Duodenal mucosa (tissue), 2 donors: ENCODE measurements at regions not wholly inside any gene's neighbourhood (a gene's known extent, or its start where the extent isn't known, plus 50 kb on each side); places are given as distances from the start of the nearest gene placed in this dataset.
"Not testable (repeated sequence)": the region's sequence is repeated elsewhere in the genome, so short reads cannot be mapped to it uniquely, and the experiment has no call there.

ENCODE experiments used
- H3K27ac ChIP-seq: one replicate; pipeline ENCODE4 v1.7.0; 2013; ENCODE audit warnings: low read depth, low read length
- H3K27me3 ChIP-seq, 2 donors: one replicate each; pipeline ENCODE4 v1.7.0; 2013; ENCODE audit warnings: low read length in 2 of 2, control low read depth in 1 of 2; ENCODE audit not compliant: insufficient read depth in 2 of 2, control insufficient read depth in 1 of 2
- H3K36me3 ChIP-seq, 2 donors: one replicate each; pipeline ENCODE4 v1.7.0; 2013; ENCODE audit warnings: low read length in 2 of 2, control low read depth in 1 of 2; ENCODE audit not compliant: insufficient read depth in 2 of 2, control insufficient read depth in 1 of 2
- H3K4me1 ChIP-seq, 2 donors: one replicate each; pipeline ENCODE4 v1.7.0; 2013; ENCODE audit warnings: low read length in 2 of 2, control low read depth in 1 of 2; ENCODE audit not compliant: insufficient read depth in 2 of 2, control insufficient read depth in 1 of 2
- H3K4me3 ChIP-seq, 2 donors: one replicate each; pipeline ENCODE4 v1.7.0; 2013; ENCODE audit warnings: low read length in 2 of 2, low read depth in 1 of 2
- H3K9ac ChIP-seq, 2 donors: one replicate each; pipeline ENCODE4 v1.7.0; 2013; ENCODE audit warnings: low read length in 2 of 2, low read depth in 1 of 2
- H3K9me3 ChIP-seq, 2 donors: one replicate each; pipeline ENCODE4 v1.7.0; 2013; ENCODE audit warnings: low read length in 2 of 2, control low read depth in 1 of 2; ENCODE audit not compliant: control insufficient read depth in 1 of 2

DNA sequence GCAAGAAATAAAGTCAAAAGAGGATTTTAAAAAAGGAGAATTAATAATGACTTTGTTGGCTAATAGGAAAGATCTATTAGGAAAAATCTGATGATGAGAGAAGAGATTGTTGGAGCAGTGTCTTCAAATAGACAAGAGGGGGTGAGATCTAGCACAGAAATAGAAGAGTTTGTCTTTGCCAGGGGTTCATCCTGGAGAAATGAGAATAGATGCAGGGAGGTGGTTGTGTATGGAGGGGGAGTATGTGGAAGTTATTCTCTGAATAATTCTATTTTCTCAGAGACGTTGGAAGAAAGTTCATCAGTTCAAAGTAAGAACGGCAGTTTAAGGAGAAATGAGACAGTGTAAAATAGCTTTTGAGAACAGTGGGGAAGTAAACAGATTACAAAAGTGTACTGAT is 161.3 kb downstream of the TM2D1 start:
- Histone ChIP-seq H3K4me3 (no peak overlapping the region), H3K4me1 (no peaks in the 10 kb centered on the region), H3K36me3 (no peaks in the 10 kb centered on the region), H3K27ac (no peak overlapping the region), H3K27me3 (no peaks in the 10 kb centered on the region), H3K9me3 (peaks cover 16 to 17% of the 10 kb centered on the region in 2 donors), H3K9ac (no peak overlapping the region)

DNA sequence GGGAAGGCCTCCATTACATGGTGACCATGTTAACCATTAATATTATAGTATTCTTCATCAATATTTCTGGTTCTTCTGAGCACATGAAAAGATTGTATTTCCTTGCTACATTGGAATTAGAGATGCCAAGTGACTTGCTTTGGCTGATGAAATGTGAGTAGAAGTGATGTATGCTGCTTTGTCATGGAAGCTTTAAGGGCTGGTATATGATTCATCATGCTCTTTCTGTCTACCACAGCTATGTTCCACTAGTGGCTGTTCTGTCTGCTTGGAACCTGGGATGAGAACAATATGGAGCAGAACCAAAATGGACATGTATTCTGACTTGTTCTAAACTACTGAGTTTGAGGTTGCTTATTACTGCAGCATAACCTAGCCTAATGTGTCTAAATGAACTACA is 163.3 kb downstream of the TM2D1 start:
- H3K27ac ChIP-seq, result no peak overlapping the region
- no peaks in the 10 kb centered on the region for H3K27me3 ChIP-seq
- no peaks in the 10 kb centered on the region for H3K36me3 ChIP-seq
- H3K9ac ChIP-seq, result no peak overlapping the region
- H3K4me1 ChIP-seq, result no peaks in the 10 kb centered on the region
- peaks cover 14 to 16% of the 10 kb centered on the region in 2 donors for H3K9me3 ChIP-seq
- H3K4me3 ChIP-seq, result no peak overlapping the region

DNA sequence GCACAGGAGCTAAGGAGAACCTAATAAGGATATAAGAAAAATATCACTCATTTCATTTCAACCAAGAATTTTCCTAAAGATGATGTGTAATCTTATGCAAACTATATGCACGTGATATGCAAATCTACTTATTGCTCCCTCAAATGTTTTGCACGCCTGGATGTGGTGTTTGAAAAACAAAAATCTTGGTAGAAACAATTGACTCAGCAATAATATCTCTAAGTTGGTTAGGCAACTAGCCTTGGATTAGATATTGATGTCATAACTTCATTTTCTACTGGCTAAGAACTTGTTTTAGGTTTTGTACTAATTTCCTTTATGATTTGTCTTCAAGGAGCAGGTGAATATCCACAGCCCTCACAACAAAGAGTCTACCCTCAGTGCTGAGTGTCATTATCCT is 164.6 kb downstream of the TM2D1 start:
- no peaks in the 10 kb centered on the region for H3K4me1 ChIP-seq
- H3K27me3 ChIP-seq, result no peaks in the 10 kb centered on the region
- H3K9ac ChIP-seq, result no peak overlapping the region
- no peak overlapping the region for H3K27ac ChIP-seq
- H3K4me3 ChIP-seq, result no peak overlapping the region
- no peaks in the 10 kb centered on the region for H3K36me3 ChIP-seq
- H3K9me3 ChIP-seq, result peaks cover 8 to 14% of the 10 kb centered on the region in 2 donors

DNA sequence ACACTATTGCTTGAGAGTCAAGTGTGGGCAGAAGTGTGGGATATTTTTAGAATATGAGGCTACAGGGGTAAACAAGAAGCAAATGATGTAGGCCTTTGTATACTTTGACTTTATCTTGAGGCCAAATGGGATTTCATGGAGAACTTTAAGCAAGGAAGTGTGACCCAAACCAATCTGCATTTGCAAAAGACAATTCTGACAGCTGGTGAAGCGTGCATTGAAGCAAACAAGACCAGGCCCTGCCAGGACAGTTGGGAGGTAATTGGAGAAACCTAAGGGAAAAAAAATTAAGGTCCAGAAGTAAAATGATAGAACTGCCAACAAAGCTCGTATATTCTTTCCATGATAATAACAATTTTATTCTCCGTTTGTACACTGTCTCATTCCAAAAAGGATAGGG is 168.3 kb downstream of the TM2D1 start:
- no peak overlapping the region for H3K9ac ChIP-seq
- peaks cover 5 to 10% of the 10 kb centered on the region in 2 donors for H3K9me3 ChIP-seq
- no peaks in the 10 kb centered on the region for H3K4me1 ChIP-seq
- H3K27me3 ChIP-seq, result no peaks in the 10 kb centered on the region
- H3K4me3 ChIP-seq, result no peak overlapping the region
- H3K36me3 ChIP-seq, result no peaks in the 10 kb centered on the region
- no peak overlapping the region for H3K27ac ChIP-seq

DNA sequence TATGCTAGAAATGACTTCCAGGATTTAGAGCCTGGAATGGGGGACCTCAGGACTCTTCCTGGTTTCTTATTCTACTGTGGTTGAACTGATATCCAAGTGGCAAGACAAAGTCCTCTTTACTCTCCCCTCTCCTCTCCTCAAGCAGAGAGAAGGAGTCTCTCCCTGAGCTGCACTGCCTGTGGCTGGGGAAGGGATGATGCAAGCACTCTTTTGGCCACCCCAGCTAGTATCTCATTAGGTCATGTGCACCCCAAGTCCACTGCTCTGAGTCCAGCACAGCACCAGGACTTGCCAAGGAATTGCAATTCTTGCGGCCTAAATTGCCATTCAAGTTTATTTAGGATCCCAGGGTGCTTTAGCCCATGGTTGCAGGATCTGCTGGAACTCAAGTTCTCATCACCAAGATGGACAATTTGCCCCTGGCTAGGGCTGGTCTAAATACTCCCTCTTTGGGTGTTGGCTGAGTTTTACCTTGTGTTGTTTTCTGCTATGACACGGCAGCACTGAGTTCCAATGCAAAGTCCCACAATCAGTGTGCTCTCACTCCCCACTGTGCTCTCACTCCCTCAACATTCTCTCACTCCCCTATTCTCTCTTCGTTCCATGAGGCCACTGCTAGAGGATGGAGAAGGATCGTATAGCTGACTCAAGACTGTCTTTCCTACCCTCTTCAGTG is 172.2 kb downstream of the TM2D1 start:
- no peaks in the 10 kb centered on the region for H3K27me3 ChIP-seq
- no peaks in the 10 kb centered on the region for H3K4me1 ChIP-seq
- no peak overlapping the region for H3K27ac ChIP-seq
- H3K9ac ChIP-seq, result no peak overlapping the region
- H3K4me3 ChIP-seq, result no peak overlapping the region
- peaks cover 5 to 10% of the 10 kb centered on the region in 2 donors for H3K9me3 ChIP-seq
- H3K36me3 ChIP-seq, result no peaks in the 10 kb centered on the region

DNA sequence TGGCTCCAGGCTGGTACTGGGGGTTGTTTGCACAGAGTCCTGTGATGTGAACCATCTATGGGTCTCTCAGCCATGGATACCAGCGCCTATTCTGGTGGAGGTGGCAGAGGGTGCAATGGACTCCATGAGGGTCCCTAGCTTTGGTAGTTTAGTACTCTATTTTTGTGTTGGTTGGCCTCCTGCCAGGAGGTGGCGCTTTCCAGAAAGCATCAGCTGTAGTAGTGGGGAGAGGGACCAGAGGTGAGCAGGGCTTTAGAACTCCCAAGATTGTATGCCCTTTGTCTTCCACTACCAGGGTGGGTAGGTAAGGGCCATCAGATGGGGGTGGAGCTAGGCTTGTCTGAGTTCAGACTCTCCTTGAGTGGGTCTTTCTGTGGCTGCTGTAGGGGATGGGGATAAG is 177.6 kb downstream of the TM2D1 start:
- H3K27ac ChIP-seq, H3K36me3 ChIP-seq, H3K4me1 ChIP-seq, H3K9ac ChIP-seq, H3K27me3 ChIP-seq, H3K9me3 ChIP-seq, H3K4me3 ChIP-seq: not testable (repeated sequence)

DNA sequence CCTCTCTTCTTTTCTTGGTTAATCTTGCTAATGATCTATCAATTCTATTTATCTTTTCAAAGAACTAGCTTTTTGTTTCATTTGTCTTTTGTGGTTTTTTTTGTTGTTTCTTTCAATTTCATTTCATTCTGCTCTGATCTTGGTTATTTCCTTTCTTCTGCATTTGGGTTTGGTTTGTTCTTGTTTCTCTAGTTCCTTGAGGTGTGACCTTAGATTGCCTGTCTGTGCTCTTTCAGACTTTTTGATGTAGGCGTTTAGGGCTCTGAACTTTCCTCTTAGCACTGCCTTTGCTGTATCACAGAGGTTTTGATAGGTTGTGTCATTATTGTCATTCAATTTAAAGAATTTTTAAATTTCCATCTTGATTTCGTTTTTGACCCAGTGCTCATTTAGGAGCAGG is 180.1 kb downstream of the TM2D1 start:
- not testable (repeated sequence) for H3K27me3 ChIP-seq, H3K4me1 ChIP-seq, H3K9me3 ChIP-seq, H3K36me3 ChIP-seq, H3K9ac ChIP-seq, H3K4me3 ChIP-seq, H3K27ac ChIP-seq

DNA sequence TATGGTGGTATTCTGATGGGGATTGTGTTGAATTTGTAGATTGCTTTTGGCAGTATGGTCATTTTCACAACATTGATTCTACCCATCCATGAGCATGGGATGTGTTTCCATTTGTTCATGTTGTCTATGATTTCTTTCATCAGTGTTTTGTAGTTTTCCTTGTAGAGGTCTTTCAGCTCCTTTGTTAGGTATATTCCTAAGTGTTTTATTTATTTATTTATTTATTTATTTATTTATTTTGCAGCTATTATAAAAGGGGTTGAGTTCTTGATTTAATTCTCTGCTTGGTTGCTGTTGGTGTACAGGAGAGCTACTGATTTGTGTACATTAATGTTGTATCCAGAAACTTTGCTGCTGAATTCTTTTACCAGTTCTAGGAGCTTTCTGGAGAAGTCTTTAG is 181.4 kb downstream of the TM2D1 start:
- H3K36me3 ChIP-seq, H3K9ac ChIP-seq, H3K9me3 ChIP-seq, H3K27ac ChIP-seq, H3K27me3 ChIP-seq, H3K4me3 ChIP-seq, H3K4me1 ChIP-seq: not testable (repeated sequence)

DNA sequence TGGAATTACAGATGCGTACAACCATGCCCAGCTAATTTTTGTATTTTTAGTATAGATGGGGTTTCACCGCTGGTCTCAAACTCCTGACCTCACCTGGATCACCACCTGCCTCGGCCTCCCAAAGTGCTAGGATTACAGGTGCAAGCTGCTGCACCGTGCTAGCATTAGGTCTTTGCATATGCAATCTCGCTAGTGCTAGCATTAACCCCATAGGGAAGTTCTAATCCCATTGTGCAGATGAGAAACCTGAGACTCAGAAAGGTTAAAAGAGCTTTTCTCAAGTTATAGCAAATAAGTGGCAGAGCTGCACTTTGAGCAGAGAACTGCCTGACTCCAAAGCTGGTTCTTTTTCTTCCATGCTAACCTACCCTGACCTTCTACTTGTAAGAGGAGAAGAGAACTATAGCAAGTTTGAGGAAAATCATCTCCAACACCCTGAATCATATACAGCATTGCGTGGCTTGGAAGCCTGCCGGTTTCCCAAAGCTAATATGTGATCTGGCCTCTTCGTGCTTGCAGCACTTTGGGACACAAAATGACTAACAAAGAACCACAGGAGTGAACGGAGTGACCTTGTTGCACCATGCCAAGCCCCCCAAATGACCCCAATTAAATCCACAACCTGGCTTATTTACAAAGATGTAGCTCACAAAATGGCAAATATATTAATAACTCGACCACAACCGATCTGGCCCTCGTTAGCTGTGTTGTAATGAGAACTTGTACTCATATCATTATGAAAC is 185.1 kb downstream of the TM2D1 start:
- Histone ChIP-seq H3K4me1 (no peaks in the 10 kb centered on the region), H3K9ac (no peak overlapping the region), H3K27me3 (no peaks in the 10 kb centered on the region), H3K9me3 (no peaks in the 10 kb centered on the region), H3K4me3 (no peak overlapping the region), H3K27ac (no peak overlapping the region), H3K36me3 (no peaks in the 10 kb centered on the region)

DNA sequence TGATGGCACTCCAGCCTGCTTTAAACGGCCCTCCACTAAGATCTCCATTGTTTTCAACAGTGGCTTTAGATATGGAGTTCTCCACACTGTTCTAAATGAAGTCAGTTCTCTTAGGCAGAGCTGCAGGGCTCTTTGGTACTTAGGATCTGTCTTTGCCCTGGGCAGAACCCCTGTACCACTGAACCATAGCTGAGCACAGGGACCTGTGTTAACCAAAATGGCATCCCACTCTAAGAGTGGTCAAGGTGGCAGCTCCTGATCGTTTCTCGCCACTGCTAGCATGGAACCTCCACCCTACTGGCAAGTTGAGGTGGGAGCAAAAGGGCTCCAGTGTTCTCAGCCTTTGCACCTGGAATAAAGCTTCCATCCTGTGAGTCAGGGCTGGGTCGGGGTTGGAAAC is 186.7 kb downstream of the TM2D1 start:
- Histone ChIP-seq H3K36me3 (no peaks in the 10 kb centered on the region), H3K4me3 (no peak overlapping the region), H3K27ac (no peak overlapping the region), H3K9ac (no peak overlapping the region), H3K27me3 (no peaks in the 10 kb centered on the region), H3K4me1 (no peaks in the 10 kb centered on the region), H3K9me3 (no peaks in the 10 kb centered on the region)
